ENCODE measurements at regions not wholly inside any gene's neighbourhood (a gene's known extent, or its start where the extent isn't known, plus 50 kb on each side); places are given as distances from the start of the nearest gene placed in this dataset.

DNA sequence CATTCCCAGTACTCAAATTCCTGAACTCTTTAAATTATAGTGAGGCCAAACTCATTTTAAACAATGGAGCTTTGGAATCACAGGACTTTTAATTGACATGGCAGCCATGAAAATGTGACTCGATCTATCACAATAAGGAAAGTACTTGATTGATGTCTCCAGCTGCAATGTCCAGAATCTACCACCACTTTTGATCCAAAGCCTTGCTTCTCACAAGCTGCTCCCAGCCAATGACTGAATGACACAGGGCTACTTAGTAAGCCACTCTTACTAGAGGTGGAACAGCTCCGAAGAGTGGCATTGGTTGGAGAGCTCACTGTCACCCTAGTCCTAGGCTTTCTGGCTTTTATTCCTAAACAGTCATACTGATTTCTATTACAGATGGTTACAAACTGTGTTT is 270.1 kb downstream of the IRS1 start:
- TF ChIP-seq, protein P1, sequence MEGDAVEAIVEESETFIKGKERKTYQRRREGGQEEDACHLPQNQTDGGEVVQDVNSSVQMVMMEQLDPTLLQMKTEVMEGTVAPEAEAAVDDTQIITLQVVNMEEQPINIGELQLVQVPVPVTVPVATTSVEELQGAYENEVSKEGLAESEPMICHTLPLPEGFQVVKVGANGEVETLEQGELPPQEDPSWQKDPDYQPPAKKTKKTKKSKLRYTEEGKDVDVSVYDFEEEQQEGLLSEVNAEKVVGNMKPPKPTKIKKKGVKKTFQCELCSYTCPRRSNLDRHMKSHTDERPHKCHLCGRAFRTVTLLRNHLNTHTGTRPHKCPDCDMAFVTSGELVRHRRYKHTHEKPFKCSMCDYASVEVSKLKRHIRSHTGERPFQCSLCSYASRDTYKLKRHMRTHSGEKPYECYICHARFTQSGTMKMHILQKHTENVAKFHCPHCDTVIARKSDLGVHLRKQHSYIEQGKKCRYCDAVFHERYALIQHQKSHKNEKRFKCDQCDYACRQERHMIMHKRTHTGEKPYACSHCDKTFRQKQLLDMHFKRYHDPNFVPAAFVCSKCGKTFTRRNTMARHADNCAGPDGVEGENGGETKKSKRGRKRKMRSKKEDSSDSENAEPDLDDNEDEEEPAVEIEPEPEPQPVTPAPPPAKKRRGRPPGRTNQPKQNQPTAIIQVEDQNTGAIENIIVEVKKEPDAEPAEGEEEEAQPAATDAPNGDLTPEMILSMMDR (IDR thresholded peaks at IDR 0.05; ENCODE audit: insufficient read depth, low read length, poor library complexity, severe bottlenecking), result no peak
- no peak for TF ChIP-seq EZH2phosphoT487 (conservative IDR thresholded peaks at IDR 0.05; ENCODE audit: low read length)
- Histone ChIP-seq H3K4me3 (ENCODE audit: insufficient read depth, low read length, poor library complexity, severe bottlenecking) (no peak overlapping the region), H4K20me1 (ENCODE audit: low read depth, low read length) (no peaks in the 10 kb centered on the region), H3K27me3 (ENCODE audit: low read length) (no peaks in the 10 kb centered on the region), H3K9ac (ENCODE audit: low read length) (no peak overlapping the region), H3K27ac (ENCODE audit: low read depth, low read length) (no peak overlapping the region), H3F3A (ENCODE audit: insufficient read depth) (no peaks in the 10 kb centered on the region), H3K79me2 (ENCODE audit: insufficient read depth, low read length) (no peaks in the 10 kb centered on the region), H3K36me3 (ENCODE audit: low read length) (no peaks in the 10 kb centered on the region), H2AFZ (ENCODE audit: low read depth, low read length, severe bottlenecking) (no peak overlapping the region), H3K9me3 (ENCODE audit: insufficient read depth, low read length) (no peaks in the 10 kb centered on the region), H3K9me2 (replicated peaks; ENCODE audit: insufficient read depth, low read length) (no peaks in the 10 kb centered on the region; the same call in 1 of the 2 replicates), H3K4me2 (ENCODE audit: low read depth, low read length, poor library complexity, severe bottlenecking) (no peak overlapping the region)

DNA sequence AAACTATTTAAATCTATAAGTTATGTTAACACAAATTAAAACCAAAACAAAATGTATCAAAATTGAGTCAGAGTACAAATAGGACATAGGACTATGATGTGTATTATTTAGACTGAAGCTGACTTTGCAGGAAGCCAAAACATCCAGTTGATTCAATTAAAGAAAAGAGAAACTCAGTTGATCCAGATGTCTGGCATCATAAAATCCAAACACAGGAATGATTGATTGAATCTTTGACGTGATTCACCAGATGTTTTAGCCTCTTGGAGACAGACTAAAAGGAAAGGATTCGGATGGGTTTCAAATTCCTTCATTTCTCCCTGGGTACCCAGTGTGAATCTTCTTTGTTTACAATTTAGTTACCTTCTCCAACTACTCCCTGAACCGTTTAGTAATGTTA is 272.9 kb downstream of the IRS1 start:
- no peak overlapping the region for H3K4me2 ChIP-seq (ENCODE audit: low read depth, low read length, poor library complexity, severe bottlenecking)
- no peaks in the 10 kb centered on the region for H3K36me3 ChIP-seq (ENCODE audit: low read length)
- no peak overlapping the region for H3K27ac ChIP-seq (ENCODE audit: low read depth, low read length)
- no peak overlapping the region for H3K4me3 ChIP-seq (ENCODE audit: insufficient read depth, low read length, poor library complexity, severe bottlenecking)
- no peaks in the 10 kb centered on the region for H3F3A ChIP-seq (ENCODE audit: insufficient read depth)
- H3K9me2 ChIP-seq (replicated peaks; ENCODE audit: insufficient read depth, low read length), result no peaks in the 10 kb centered on the region
- H3K9me3 ChIP-seq (ENCODE audit: insufficient read depth, low read length), result no peaks in the 10 kb centered on the region
- no peaks in the 10 kb centered on the region for H3K79me2 ChIP-seq (ENCODE audit: insufficient read depth, low read length)
- H3K9ac ChIP-seq (ENCODE audit: low read length), result no peak overlapping the region
- no peak overlapping the region for H2AFZ ChIP-seq (ENCODE audit: low read depth, low read length, severe bottlenecking)
- H3K27me3 ChIP-seq (ENCODE audit: low read length), result no peaks in the 10 kb centered on the region
- H4K20me1 ChIP-seq (ENCODE audit: low read depth, low read length), result no peaks in the 10 kb centered on the region
- no peak for TF ChIP-seq EZH2phosphoT487 (conservative IDR thresholded peaks at IDR 0.05; ENCODE audit: low read length)
- TF ChIP-seq, protein P1 (IDR thresholded peaks at IDR 0.05; ENCODE audit: insufficient read depth, low read length, poor library complexity, severe bottlenecking), result no peak

DNA sequence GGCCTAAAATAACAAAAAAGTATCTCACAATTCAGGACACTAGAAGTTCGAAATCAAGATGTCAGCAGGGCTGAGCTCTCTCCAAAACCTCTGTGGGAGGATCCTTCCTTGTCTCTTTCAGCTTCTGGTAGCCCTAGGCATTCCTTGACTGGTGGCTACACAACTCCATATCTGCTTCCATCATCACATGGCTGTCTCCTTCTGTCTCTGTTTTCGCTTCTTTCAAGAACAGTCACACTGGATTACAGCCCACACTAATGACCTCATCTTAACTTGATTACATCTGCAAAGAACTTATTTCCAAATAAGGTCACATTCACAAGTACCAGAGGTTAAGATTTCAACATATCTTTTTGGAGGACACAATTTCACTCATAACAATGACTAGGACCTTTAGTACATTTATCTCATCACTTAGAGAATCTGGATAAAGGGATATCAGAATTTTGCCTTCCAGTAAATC is 275.2 kb downstream of the IRS1 start:
- Histone ChIP-seq H3K9ac (ENCODE audit: low read length) (no peak overlapping the region), H3K36me3 (ENCODE audit: low read length) (no peaks in the 10 kb centered on the region), H3K4me2 (ENCODE audit: low read depth, low read length, poor library complexity, severe bottlenecking) (no peak overlapping the region), H3F3A (ENCODE audit: insufficient read depth) (no peaks in the 10 kb centered on the region), H4K20me1 (ENCODE audit: low read depth, low read length) (no peaks in the 10 kb centered on the region), H3K9me2 (replicated peaks; ENCODE audit: insufficient read depth, low read length) (no peaks in the 10 kb centered on the region), H2AFZ (ENCODE audit: low read depth, low read length, severe bottlenecking) (no peak overlapping the region), H3K79me2 (ENCODE audit: insufficient read depth, low read length) (no peaks in the 10 kb centered on the region), H3K27ac (ENCODE audit: low read depth, low read length) (no peak overlapping the region), H3K27me3 (ENCODE audit: low read length) (no peaks in the 10 kb centered on the region), H3K4me3 (ENCODE audit: insufficient read depth, low read length, poor library complexity, severe bottlenecking) (no peak overlapping the region), H3K9me3 (ENCODE audit: insufficient read depth, low read length) (no peaks in the 10 kb centered on the region)
- no peak for TF ChIP-seq EZH2phosphoT487 (conservative IDR thresholded peaks at IDR 0.05; ENCODE audit: low read length)
- TF ChIP-seq, protein P1 (IDR thresholded peaks at IDR 0.05; ENCODE audit: insufficient read depth, low read length, poor library complexity, severe bottlenecking), result no peak
